Left ventricle myocardium inferior (tissue), 1 donor: ENCODE measurements at regions not wholly inside any gene's neighbourhood (a gene's known extent, or its start where the extent isn't known, plus 50 kb on each side); places are given as distances from the start of the nearest gene placed in this dataset.

ENCODE experiments used
- DNase-seq: peaks from one replicate; pipeline ENCODE4 v3.0.0-alpha.2; 2020
- H3K27ac ChIP-seq: fragments of 200-600 bp; replicated peaks from 2 replicates; pipeline ENCODE4 v1.8.0; 2021
- H3K27me3 ChIP-seq: fragments of 200-600 bp; 2 replicates; pipeline ENCODE4 v1.8.0; 2021; ENCODE audit warnings: low read depth
- H3K36me3 ChIP-seq: fragments of 200-600 bp; 2 replicates; pipeline ENCODE4 v1.8.0; 2021
- H3K4me1 ChIP-seq: fragments of 200-600 bp; 2 replicates; pipeline ENCODE4 v1.8.0; 2021
- H3K4me3 ChIP-seq: fragments of 200-600 bp; 2 replicates; pipeline ENCODE4 v1.8.0; 2021; ENCODE audit warnings: mild to moderate bottlenecking, moderate library complexity
- H3K9me3 ChIP-seq: fragments of 200-600 bp; replicated peaks from 2 replicates; pipeline ENCODE4 v1.8.0; 2021
- CTCF ChIP-seq: fragments of 200-600 bp; IDR thresholded peaks from 2 replicates; pipeline ENCODE4 v1.8.0; 2021; ENCODE audit warnings: antibody characterized with exemption, mild to moderate bottlenecking, borderline replicate concordance
- intact Hi-C: fragments of 100-400 bp; cut with micrococcal nuclease; formaldehyde crosslinking; loops from one replicate; pipeline ENCODE4 v1.11.0; 2022
- donor health status: DM: no; HTN: yes; CAD: no; lungs with severe emphysema.

- Histone ChIP-seq H3K36me3 (no peaks in the 10 kb centered on the region), H3K9me3 (peaks cover 97% of the 10 kb centered on the region), H3K27ac (no peak overlapping the region), H3K4me1 (no peaks in the 10 kb centered on the region), H3K27me3 (peaks cover 3% of the 10 kb centered on the region), H3K4me3 (no peak overlapping the region)
- DNase-seq: no peak
- no peak for TF ChIP-seq CTCF
- intact Hi-C loops: no loop called here
These were observed 185.8 kb upstream of the SPAG17 start for GRCh38 chr1:118370861-118371260.

- intact Hi-C loops: no loop called here
- DNase-seq: no peak
- no peak for TF ChIP-seq CTCF
- Histone ChIP-seq H3K27me3 (no peaks in the 10 kb centered on the region), H3K4me3 (no peak overlapping the region), H3K27ac (no peak overlapping the region), H3K4me1 (no peaks in the 10 kb centered on the region), H3K9me3 (peaks cover 94% of the 10 kb centered on the region), H3K36me3 (no peaks in the 10 kb centered on the region)
These were observed 181.3 kb upstream of the SPAG17 start for GRCh38 chr1:118366286-118366685.

- H3K9me3 ChIP-seq: peaks cover 81% of the 10 kb centered on the region
- TF ChIP-seq CTCF: no peak
These were observed 179.9 kb upstream of the SPAG17 start for GRCh38 chr1:118364882-118365281.

GRCh38 chr1:118363396-118363795, 178.4 kb upstream of the SPAG17 start:
- Histone ChIP-seq H3K36me3 (no peaks in the 10 kb centered on the region), H3K27me3 (no peaks in the 10 kb centered on the region), H3K27ac (no peak overlapping the region), H3K9me3 (peaks cover 74% of the 10 kb centered on the region), H3K4me1 (no peaks in the 10 kb centered on the region), H3K4me3 (no peak overlapping the region)
- intact Hi-C loops: no loop called here
- no peak for TF ChIP-seq CTCF
- no peak for DNase-seq

More at GRCh38 chr1:118364882-118365281, 179.9 kb upstream of the SPAG17 start:
- no peaks in the 10 kb centered on the region for H3K4me1 ChIP-seq
- H3K27ac ChIP-seq: no peak overlapping the region
- intact Hi-C loops: no loop called here
- H3K36me3 ChIP-seq: no peaks in the 10 kb centered on the region
- no peaks in the 10 kb centered on the region for H3K27me3 ChIP-seq
- no peak overlapping the region for H3K4me3 ChIP-seq
- DNase-seq: no peak

GRCh38 chr1:118360817-118361216, 175.8 kb upstream of the SPAG17 start:
- intact Hi-C loops: no loop called here
- H3K36me3 ChIP-seq: no peaks in the 10 kb centered on the region
- H3K27ac ChIP-seq: no peak overlapping the region
- no peaks in the 10 kb centered on the region for H3K4me1 ChIP-seq
- H3K4me3 ChIP-seq: no peak overlapping the region
- TF ChIP-seq CTCF: no peak
- no peaks in the 10 kb centered on the region for H3K27me3 ChIP-seq
- DNase-seq: no peak
- peaks cover 74% of the 10 kb centered on the region for H3K9me3 ChIP-seq

GRCh38 chr1:118346936-118347335, 161.9 kb upstream of the SPAG17 start:
- TF ChIP-seq CTCF: no peak
- no peak for DNase-seq
- H3K36me3 ChIP-seq: no peaks in the 10 kb centered on the region
- no peak overlapping the region for H3K4me3 ChIP-seq
- intact Hi-C loops: no loop called here
- H3K9me3 ChIP-seq: no peaks in the 10 kb centered on the region
- H3K27ac ChIP-seq: no peak overlapping the region
- no peaks in the 10 kb centered on the region for H3K4me1 ChIP-seq
- H3K27me3 ChIP-seq: no peaks in the 10 kb centered on the region
